Lower leg skin (tissue), 4 donors: ENCODE measurements at regions not wholly inside any gene's neighbourhood (a gene's known extent, or its start where the extent isn't known, plus 50 kb on each side); places are given as distances from the start of the nearest gene placed in this dataset.
"Not testable (repeated sequence)": the region's sequence is repeated elsewhere in the genome, so short reads cannot be mapped to it uniquely, and the experiment has no call there.

Experiments used
- DNase-seq, 2 donors: peaks; one replicate each; pipeline ENCODE4 v3.0.0-alpha.2; 2019; ENCODE audit warnings: low spot score in 2 of 2
- H3K4me3 ChIP-seq: fragments of 200-600 bp; sonication (generic); 2 replicates; pipeline ENCODE4 v1.5.1; 2017; ENCODE audit warnings: mild to moderate bottlenecking, low read depth; ENCODE audit not compliant: poor library complexity, severe bottlenecking
- CTCF ChIP-seq, 3 donors: fragments of 450-650 bp; IDR thresholded peaks; one replicate each; pipeline ENCODE4 v1.5.1; 2016; ENCODE audit warnings: antibody characterized with exemption in 3 of 3, mild to moderate bottlenecking in 3 of 3, moderate library complexity in 2 of 3
- POLR2A ChIP-seq, 2 donors: fragments of 450-650 bp; IDR thresholded peaks; one replicate each; pipeline ENCODE4 v1.6.1; 2016 to 2017; ENCODE audit warnings: antibody characterized with exemption in 2 of 2, mild to moderate bottlenecking in 1 of 2, moderate library complexity in 1 of 2
- WGBS, 2 donors: methylation state at CpG; one replicate each; pipeline ENCODE4 v1.1.5; 2018; 5-methylcytosine and 5-hydroxymethylcytosine counted together
- intact Hi-C: fragments of 100-400 bp; cut with DNase I; formaldehyde crosslinking; loops from one replicate; pipeline ENCODE4 v1.15.0; 2023; ENCODE audit warnings: low total_unique reads

GRCh38 chr7:67484244-67484751 lies 487.7 kb downstream of the TYW1 start:
- intact Hi-C loops: no loop called here
- WGBS, 2 donors: 2% methylated on average over 13 of the region's 13 CpGs
- H3K4me3 ChIP-seq: no peak overlapping the region
- DNase-seq: peak; percentile 23 to 84
- TF ChIP-seq CTCF (IDR thresholded peaks at IDR 0.05): no peak
- TF ChIP-seq POLR2A (IDR thresholded peaks at IDR 0.05): no peak

- WGBS, 2 donors: 74% methylated on average over 3 of the region's 3 CpGs
- no peak for DNase-seq
- no peak overlapping the region for H3K4me3 ChIP-seq
- TF ChIP-seq POLR2A (IDR thresholded peaks at IDR 0.05): no peak
- TF ChIP-seq CTCF (IDR thresholded peaks at IDR 0.05): no peak
- intact Hi-C loops: no loop called here
Measured at GRCh38 chr7:67486401-67486800, 489.8 kb downstream of the TYW1 start.

GRCh38 chr7:67487316-67487715 lies 490.7 kb downstream of the TYW1 start:
- intact Hi-C loops: no loop called here
- H3K4me3 ChIP-seq: no peak overlapping the region
- DNase-seq: no peak
- 82 to 85% methylated on average over 7 of the region's 7 CpGs for WGBS, 2 donors
- no peak for TF ChIP-seq POLR2A (IDR thresholded peaks at IDR 0.05)
- no peak for TF ChIP-seq CTCF (IDR thresholded peaks at IDR 0.05)

- WGBS, 2 donors: 74 to 79% methylated on average over 5 of the region's 5 CpGs
- TF ChIP-seq CTCF (IDR thresholded peaks at IDR 0.05): no peak
- no peak for TF ChIP-seq POLR2A (IDR thresholded peaks at IDR 0.05)
- no peak overlapping the region for H3K4me3 ChIP-seq
- intact Hi-C loops: no loop called here
- DNase-seq: no peak
Measured at GRCh38 chr7:67489881-67490280, 493.2 kb downstream of the TYW1 start.

- H3K4me3 ChIP-seq: no peak overlapping the region
- intact Hi-C loops: no loop called here
- 49 to 57% methylated on average over 8 of the region's 8 CpGs for WGBS, 2 donors
- DNase-seq: no peak
- TF ChIP-seq CTCF (IDR thresholded peaks at IDR 0.05): no peak
- no peak for TF ChIP-seq POLR2A (IDR thresholded peaks at IDR 0.05)
Measured at GRCh38 chr7:67493366-67493765, 496.7 kb downstream of the TYW1 start.

GRCh38 chr7:67496589-67496988 lies 500.0 kb downstream of the TYW1 start:
- 45% methylated on average over 7 of the region's 7 CpGs for WGBS, 2 donors
- no peak overlapping the region for H3K4me3 ChIP-seq
- intact Hi-C loops: no loop called here
- no peak for DNase-seq
- TF ChIP-seq POLR2A (IDR thresholded peaks at IDR 0.05) (no peak), CTCF (IDR thresholded peaks at IDR 0.05) (no peak)

- DNase-seq, intact Hi-C loops: not testable (repeated sequence)
- WGBS, 2 donors: 80 to 92% methylated on average over 3 of the region's 3 CpGs
Measured at GRCh38 chr7:67497914-67498313, 501.3 kb downstream of the TYW1 start.

More at GRCh38 chr7:67497914-67498313, 501.3 kb downstream of the TYW1 start:
- H3K4me3 ChIP-seq: not testable (repeated sequence)
